ENCODE measurements at regions not wholly inside any gene's neighbourhood (a gene's known extent, or its start where the extent isn't known, plus 50 kb on each side); places are given as distances from the start of the nearest gene placed in this dataset.

DNA sequence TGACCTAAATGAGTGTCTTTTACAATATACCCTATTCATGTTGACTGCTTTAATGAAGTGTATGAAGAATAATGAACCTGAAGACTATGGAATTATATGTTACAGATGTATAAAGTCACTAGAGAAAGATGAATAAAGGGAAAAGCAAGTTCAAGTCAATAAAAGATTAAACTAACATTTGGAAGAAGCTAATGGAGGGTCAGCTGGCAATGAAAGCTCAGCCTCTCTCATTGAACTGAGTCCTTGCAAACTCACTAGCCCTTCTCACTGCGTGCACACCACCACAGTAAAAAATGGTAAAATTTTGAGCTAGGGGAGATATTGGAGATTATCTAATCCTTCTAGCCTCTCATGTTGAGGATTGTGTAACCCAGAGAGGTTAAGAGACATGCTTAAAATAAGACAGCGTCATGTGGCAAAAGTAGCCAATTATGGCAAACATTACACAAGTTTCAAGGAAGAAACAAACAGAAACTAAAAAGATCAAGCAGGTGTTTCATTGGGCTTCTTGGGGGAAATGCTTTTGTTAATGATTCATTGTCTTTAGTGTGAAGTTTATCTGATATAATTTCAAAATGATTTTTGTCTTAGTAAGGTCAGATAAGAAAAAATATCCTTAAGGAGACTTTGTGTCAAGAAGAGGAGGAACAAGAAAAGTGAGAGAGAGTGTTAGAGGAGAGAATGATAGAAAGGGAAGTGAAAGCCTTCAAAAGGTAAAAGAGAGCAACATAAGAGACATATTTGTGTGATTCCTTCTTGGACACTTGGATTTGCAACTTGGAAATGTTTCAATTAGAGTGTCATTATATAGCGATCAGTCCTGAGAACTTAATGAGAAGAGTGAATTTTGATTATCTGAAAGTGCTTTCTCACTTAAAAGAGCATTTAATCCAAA is 893.7 kb upstream of the FAM98A start:
- DNase-seq = no peak

DNA sequence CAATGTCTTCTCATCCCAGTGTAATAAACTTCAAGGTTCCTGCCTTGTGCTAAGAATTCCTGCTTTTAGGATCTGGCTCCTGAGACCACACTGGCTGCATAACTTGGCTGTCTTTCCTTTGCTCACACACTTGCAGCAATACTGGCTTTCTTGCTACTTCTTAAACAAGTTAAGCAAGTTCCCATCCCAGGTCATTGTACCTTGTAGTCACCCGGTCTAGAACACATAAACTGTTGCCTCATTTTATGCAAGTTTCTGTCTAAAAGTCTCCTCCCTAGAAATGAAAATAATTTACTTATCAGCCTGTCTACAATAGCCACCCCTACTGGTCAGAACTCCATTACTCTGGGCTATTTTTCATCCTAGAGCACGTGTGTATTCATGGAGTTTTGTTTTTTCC is 887.9 kb upstream of the FAM98A start:
- DNase-seq = no peak

DNA sequence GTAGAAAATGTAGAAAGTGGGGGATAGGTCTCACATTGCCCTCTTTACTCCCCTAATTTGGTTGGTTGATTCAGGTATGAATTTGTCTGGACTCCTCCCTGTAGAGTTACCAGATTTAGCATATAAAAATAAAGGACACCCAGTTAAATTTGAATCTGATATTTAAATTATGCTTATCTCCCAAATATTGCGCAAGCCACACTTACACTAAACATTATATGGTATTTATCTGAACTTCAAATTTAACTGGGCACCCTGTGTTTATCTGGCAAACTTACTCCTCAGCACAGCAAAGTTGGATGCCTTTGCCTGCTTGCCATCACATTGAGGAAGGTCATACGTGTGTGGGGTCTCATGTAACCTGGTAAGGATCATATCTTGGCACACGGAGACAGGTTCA is 882.4 kb upstream of the FAM98A start:
- no peak for DNase-seq

DNA sequence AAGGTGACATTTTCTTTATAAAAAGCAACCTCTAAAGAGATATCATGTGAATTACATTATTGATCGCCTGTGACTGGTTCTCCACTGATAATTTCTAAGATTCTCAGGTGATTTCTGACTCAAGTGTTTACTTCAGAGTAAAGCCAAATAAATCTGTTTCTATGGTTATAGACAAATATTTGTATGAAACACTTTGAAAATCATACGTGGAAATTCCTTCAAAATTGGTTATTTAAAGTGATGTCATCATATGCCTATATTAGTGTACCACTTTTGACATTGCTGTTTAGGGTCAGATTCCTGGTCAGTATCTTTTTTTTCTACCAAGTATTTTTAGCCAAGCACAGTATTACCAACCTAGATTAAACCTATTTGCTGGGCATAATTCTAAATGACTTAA is 881.3 kb upstream of the FAM98A start:
- DNase-seq = no peak

DNA sequence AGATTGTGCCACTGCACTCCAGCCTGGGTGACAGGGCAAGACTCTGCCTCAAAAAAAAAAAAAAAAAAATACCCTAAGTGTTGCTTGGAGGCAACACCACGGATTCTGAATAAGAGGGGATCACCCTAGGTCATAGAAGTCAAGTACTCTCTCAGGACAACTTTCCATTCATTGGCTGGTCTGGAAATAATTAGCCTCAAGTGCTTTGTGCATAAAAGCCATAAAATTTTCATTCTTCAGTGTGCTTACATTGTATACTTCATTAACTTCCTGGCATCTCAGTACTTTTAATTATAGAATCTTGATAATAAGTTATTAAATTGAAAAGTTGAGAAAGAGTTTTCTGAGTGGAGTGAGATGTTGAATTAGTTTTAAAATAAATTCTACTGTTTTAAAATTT is 876.1 kb upstream of the FAM98A start:
- no peak for DNase-seq

DNA sequence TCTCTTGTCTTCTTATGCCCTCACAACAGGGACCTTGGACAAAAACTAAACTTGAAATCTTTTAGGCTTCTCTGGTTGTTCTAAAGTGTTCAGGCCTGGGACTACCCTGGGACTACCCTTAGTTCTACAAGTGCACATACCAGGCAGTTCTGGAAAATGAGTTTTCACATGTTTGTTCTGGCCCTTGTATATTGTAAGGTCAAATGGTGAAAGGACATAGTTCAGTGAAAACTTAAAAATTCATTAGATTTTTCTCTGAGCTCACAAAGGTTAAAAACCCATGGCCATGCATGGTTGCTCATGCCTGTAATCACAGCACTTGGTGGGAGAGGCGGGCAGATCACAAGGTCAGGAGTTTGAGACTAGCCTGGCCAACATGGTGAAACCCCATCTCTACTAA is 875.5 kb upstream of the FAM98A start:
- DNase-seq = no peak

DNA sequence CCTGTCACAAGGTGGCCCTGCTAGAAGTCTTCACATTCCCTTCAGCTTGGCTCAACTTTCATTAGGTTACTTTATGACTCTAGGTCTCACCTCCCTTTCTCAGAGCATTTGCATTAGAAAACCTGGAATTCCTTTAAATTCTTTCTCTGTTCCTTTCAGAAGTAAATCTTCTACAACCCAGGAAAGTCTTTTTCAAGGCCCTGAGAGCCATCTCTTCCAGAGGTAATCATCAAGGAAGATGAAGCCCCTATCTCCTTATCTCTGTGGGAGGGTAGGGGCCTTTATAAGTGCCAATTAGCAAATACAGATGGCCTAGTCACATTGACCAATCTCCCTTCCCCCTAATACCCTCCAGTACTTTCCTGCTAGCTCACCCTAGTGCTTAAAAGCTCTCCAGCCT is 848.0 kb upstream of the FAM98A start:
- no peak for DNase-seq

DNA sequence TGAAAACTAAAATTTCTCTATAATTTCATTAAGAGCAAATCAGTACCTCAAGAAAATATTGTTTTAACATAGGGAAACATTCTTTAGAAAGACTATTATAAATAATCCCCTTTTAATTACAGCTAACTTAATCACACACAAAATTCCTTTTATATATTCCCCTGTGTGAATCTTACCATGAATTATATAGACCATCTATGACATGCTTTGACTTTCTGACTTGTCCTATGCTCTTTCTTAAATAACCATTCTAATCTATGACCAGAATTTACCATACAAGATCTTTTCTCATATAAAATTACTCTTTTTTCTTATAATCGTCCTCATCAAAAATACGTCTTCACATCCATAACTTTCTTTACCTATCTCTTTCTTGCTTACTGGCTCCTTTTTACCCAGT is 824.2 kb upstream of the FAM98A start:
- DNase-seq = no peak

DNA sequence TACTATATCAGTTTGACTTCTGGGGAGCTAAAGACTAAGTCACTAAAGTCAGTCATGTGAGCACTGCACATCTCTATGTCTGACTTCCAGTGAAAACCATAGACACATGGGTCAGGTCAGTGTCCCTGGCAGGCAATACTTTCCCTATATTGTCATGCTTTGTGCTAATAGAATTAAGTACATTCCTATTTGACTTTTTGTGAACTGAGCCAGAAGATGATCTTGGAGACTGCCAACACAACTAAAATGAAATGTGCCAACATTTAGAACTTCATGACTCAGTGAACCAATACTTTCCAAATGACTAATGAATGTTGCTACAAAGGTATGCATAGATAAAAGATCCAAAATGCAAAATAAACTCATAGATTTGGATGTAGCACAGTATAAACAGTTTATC is 820.8 kb upstream of the FAM98A start:
- no peak for DNase-seq

DNA sequence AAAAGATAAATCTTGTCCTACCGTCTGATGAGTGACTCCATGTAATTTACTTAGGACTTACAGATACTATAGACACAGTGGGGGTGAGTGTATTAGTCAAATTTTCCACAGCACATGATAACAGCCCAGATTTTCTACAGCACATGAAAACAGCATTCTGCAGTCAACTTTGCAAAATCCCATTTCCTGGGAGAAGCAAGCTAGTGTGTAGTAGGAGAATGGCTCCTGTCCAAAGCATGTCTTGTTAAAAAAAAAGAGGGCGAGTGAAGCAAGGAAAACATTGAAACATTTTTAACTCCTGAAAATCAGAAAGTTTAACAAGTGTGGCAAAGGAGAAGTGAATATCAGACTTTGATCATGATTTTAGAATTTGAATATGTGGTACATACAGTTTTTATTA is 817.8 kb upstream of the FAM98A start:
- no peak for DNase-seq

DNA sequence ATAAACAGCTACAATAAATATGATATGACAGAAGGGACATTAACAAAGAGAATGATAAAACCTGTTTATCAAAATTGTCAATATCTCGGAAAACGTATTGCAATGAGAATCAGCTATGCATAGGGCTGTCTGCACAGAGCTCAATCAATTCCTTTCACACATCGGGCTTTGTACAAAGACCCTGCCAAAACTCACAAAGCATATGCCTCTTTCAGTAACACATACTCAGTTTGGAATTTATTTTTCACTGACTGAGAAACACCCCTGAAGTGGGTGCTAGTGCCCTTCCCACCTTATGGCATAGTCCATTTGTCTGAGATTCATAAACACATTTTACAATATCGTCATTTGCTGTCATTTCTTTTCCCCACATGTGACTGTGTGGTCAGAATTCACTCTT is 815.8 kb upstream of the FAM98A start:
- DNase-seq = no peak

DNA sequence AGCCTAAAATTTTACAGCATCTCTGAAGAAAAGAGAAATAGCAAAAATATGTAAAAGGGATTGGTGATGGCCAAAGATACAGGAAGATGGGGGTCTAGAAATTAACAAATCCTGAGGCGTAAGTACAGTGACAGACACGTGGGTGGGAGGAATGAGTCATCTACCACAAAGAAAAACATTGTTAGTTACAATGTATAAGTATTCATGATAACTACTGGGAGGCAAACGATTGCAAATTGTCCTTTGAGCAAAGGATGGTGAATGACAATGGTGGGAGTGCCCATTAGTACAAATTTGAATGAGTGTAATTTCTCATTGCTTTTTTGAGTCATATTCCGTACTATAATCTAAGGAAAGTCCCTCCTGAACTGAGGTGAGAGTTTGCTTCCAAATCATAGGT is 809.0 kb upstream of the FAM98A start:
- no peak for DNase-seq

DNA sequence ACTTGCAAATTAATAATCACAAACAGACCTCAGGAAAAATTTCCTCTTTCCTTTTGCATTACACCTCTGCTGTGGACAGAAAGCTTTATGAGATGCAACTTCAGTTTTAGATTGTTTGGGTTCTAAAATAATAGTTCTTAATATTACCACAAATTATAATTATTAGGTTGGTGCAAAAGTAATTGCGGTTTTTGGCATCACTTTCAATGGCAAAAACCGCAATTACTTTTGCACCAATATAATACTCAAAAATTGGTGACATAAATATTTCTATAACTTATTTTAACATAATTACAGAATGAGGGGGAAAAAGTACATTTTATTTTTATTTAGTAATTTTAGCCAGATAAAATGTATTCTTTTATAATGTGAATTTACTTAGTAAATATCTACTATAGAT is 804.4 kb upstream of the FAM98A start:
- no peak for DNase-seq

DNA sequence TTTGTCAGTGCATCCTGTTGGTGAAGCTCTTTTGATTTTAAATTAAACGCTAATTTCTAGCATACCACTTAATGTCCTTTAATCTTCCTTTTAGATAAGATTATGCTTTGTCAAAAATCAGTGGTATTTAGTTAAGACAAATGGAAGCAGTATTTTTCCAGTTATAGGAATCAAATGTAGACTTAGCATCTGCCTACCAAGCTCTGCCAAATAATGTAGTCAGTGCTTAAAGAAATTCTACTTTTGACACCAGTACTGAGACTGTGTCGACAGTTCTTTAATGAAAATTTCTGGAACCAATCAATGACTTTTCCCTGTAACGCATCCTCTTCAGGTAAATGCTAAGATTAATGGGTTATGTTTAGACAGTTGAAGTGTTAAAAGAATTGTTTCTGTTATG is 803.3 kb upstream of the FAM98A start:
- DNase-seq = no peak

DNA sequence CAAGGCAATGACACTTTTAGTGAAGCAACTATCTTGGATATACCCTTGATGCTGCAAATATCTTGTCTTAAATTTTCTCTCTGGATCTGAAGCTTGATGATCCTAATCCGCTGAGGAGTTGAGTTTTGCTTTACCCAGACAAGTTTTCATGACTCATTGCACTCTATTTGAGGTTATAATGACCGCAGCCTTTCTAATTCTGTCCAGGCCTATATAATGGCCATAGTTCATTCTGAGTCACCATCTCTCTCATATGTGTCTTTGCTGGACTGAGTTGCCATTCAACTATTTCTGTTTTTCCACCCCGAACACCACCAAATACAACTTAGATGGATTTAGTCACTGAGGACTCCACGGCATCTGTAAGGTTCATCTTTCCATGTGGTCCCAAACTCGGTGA is 802.1 kb upstream of the FAM98A start:
- DNase-seq = no peak

DNA sequence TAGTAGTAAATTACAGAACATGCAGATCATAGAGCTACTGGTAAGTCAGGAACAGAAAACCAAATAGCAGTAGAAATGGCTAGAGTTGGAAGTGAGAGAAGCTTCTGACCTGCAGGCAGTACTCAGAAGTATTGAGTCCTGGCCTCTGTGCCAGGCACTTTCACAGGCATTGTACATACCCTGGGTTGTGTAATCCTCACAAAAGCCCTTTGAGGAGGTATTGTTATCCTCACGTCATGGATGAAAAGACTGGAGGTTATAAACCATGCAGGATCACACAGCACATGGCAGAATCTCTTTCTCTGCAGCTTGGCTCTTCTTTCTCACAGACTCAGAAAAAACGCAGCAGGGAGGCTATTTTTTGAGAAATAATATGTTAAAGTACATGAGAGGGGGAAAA is 789.3 kb upstream of the FAM98A start:
- no peak for DNase-seq

DNA sequence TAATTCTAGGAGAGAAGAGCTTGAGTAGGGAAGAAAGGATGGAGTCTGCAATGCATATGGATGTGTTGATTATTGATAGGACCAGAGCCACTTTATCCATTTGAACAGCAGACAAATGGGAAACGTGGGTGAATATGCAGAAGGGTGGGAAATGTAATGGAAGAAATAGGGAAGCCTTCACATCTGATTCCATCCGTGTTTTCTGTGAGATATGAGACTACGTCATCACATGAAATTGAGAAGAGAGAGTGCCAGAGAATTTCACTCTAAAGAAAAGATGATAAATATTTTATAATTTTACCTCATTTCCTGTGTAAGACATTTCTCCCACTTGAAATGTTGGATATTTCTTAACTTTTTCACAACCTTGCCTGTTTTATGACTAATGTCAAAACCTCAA is 788.4 kb upstream of the FAM98A start:
- no peak for DNase-seq

DNA sequence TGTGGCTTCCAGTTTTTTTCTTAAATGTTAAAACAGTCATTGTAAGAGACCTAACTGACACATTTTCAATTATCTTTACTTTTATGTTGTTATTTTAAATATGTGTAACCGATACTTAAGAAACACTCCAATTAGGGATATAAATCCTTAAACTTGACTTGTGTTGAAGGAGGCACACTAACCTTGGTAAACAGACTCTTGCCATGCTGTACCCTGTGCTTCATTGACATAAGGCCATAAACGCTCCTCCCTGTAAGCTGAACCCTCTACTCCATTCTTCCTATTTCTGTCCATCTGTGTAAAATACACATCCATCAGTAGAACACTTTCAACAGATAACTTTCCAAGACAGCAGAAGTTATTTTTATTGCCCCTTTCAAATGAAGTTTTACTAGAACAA is 780.5 kb upstream of the FAM98A start:
- DNase-seq = no peak

DNA sequence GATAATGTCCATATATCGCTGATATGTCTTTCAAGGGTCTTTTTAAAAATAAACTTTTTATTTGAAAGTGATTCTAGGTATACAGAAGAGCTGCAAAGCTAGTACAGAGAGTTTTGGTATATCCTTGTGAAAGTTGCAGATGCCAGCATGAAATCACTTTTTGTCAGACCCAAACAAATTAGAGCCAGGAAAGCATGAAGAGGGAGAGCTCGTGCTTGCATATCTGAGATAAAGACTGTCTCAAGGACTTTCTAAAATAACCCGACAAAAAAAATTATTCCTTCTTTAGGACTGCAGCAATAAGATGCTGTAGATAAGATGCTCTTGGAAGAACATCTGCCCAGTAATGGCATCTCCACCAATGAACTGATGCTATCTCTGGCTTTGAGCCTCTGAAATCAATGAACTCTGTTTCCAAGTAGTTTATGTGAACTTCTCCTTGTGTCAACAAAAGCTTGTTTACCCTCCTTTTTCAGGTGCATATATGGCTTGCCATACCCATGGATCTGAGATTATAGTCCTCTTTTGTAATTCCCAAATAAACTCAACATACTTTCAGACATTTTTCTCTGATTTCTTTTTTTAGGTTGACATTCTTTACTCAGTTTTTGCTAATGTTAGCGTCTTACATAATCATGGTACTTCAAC is 774.6 kb upstream of the FAM98A start:
- DNase-seq = no peak

DNA sequence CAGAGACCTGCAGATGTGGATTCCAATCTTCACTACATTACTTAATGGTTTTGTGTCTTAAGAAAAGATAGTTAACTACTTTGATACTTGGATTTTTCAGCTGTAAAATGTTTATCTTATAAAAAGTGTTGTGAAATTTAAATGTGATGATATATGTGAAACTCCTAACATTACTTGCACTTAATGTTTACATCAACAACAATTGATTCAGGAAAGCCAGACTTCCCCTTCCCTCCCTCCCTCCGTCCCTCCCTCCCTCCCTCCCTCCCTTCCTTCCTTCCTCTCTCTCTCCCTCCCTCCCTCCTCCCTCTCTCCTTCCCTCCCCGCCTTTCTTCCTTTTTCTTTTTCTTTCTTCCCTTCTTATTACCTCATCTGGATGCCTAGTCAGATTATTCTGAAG is 773.9 kb upstream of the FAM98A start:
- no peak for DNase-seq

DNA sequence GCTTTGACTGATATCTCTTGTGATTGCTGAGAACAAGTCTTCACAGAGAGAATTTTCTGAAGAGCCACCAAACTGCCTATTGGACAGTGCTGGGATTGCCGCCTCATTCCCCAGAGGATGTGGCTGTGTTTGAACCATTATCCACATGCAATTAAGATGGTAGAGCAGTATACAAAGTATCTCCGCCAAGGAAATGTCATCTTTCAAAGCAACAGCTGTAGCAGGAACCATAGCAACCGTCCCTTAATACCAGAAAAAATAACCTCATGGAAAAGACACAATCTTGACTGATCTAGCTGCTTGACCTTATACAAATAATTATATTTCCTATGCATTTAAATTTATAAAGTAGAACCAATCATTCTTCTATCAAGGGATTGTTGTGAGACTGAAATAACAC is 772.6 kb upstream of the FAM98A start:
- DNase-seq = no peak

DNA sequence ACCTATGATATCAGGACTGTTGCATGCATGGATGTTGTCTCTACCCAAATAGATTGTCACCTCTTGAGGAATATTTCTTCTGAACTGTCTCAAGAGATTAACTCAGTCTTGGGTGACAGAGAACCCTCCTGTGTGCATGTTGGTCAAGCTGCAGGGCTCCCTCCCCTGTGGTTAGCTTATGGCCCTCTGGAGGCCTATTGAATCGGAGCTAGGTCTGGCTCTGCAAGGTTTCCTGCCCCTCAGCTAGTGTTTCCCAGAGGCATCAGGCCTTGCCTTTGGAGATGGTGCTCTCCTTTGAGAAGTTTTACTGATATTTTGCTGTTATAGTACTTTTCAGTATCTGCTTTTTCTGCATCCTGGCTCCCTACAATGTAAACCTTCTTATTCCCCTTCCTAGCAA is 769.2 kb upstream of the FAM98A start:
- DNase-seq = no peak

DNA sequence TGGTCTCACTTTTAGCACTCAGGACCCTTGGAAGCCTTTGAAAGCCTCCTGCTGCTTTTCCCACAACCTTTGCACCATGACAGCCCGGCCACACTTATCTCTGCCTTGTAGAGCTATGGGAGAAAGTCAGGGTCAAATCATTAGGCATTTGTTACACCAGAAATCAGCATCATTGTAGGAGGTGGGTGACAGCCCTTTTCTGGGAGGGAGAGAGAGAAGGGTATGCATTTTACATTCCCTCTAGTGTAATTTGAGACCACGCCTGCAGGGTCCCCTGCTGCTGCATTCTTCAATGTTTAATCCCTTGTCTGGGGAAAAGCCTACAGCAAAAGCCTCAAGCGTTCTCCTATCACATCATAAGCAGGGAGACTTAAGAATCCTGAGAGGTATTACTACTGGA is 766.8 kb upstream of the FAM98A start:
- DNase-seq = no peak

DNA sequence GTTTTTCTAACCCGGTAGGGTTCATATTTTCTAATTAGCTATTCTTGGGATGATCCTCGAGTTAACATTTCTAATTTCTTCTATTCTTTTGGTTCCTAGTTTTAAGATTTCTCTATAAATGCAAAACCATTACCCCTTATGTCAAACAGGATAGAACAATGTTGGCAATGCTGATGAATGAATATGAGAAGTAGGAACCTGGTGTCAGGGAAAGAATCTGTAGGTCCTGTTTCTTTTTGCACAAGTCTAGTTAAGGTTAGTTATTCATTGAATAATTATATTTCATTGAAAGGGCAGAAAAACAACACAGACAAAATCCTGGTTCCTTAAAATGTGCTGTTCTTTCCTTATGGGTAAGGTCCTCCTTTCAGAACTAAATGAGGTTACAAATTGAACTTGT is 766.4 kb upstream of the FAM98A start:
- DNase-seq = no peak
